ENCODE measurements at regions not wholly inside any gene's neighbourhood (a gene's known extent, or its start where the extent isn't known, plus 50 kb on each side); places are given as distances from the start of the nearest gene placed in this dataset.

GRCh38 chr2:226631187-226631586 is 168.4 kb downstream of the IRS1 start:
- Histone ChIP-seq H3K27me3 (ENCODE audit: insufficient read depth) (no peaks in the 10 kb centered on the region), H3K36me3 (ENCODE audit: insufficient read depth) (no peaks in the 10 kb centered on the region), H3K4me3 (no peak overlapping the region), H3K4me1 (ENCODE audit: insufficient read depth) (no peaks in the 10 kb centered on the region), H3K9me2 (ENCODE audit: insufficient read depth) (peaks cover 8% of the 10 kb centered on the region), H3F3A (replicated peaks; ENCODE audit: low read depth) (no peaks in the 10 kb centered on the region), H3K4me2 (no peak overlapping the region), H2AFZ (no peak overlapping the region), H3K27ac (ENCODE audit: low read depth) (no peak overlapping the region), H4K20me1 (replicated peaks; ENCODE audit: insufficient read depth) (no peaks in the 10 kb centered on the region), H3K79me2 (replicated peaks; ENCODE audit: insufficient read depth) (no peaks in the 10 kb centered on the region)
- Mint-ChIP-seq H3K4me1 (no peaks in the 10 kb centered on the region), H3K4me3 (no peak overlapping the region), H3K27ac (no peak overlapping the region), H3K36me3 (ENCODE audit: low read depth) (no peaks in the 10 kb centered on the region), H3K27me3 (ENCODE audit: insufficient read depth, low read depth, poor library complexity) (no peaks in the 10 kb centered on the region), H3K9me3 (no peaks in the 10 kb centered on the region)
- TF ChIP-seq ZNF462 (CRISPR knock-in tag; IDR thresholded peaks at IDR 0.05) (no peak), EZH2 (IDR thresholded peaks at IDR 0.05; ENCODE audit: low read depth, unreplicated experiment) (no peak), NANOG (IDR thresholded peaks at IDR 0.05; ENCODE audit: borderline replicate concordance) (no peak), POLR2AphosphoS5 (IDR thresholded peaks at IDR 0.05; ENCODE audit: low read depth) (no peak), CTCF (conservative IDR thresholded peaks at IDR 0.05; ENCODE audit: low read depth in 2 of 2) (no peak), JUNB (IDR thresholded peaks at IDR 0.05; ENCODE audit: unreplicated experiment) (no peak), EZH2phosphoT487 (IDR thresholded peaks at IDR 0.05; ENCODE audit: unreplicated experiment) (no peak), ETS1 (IDR thresholded peaks at IDR 0.05) (no peak), REST (IDR thresholded peaks at IDR 0.05; ENCODE audit: unreplicated experiment) (no peak), CREB1 (CRISPR knock-in tag; IDR thresholded peaks at IDR 0.05; ENCODE audit: low read depth) (no peak), STAT1 (IDR thresholded peaks at IDR 0.05; ENCODE audit: unreplicated experiment) (no peak), ZNF114 (CRISPR knock-in tag; IDR thresholded peaks at IDR 0.05) (no peak), ZNF331 (CRISPR knock-in tag; IDR thresholded peaks at IDR 0.05; ENCODE audit: low read depth) (no peak)
- ATAC-seq (no peak), DNase-seq (ENCODE audit: low spot score) (no peak)
